ENCODE measurements at regions not wholly inside any gene's neighbourhood (a gene's known extent, or its start where the extent isn't known, plus 50 kb on each side); places are given as distances from the start of the nearest gene placed in this dataset.

DNA sequence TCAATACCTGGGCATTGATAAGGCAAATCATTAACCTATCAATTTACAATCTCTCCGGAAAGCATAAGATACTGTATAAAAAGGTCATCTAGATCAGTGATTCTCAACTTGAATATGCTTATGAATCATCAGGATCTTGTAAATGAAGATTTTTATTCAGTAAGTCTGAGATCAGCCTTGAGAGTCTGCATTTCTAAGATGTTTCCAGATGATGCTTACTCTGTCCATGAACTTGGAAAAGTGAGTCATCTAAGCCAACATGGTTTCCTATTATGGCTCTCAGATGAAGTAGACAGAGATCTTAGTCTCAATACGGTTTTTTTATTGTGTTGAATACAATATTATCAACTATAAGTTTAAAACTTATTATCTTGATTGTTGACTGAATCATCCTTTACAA, 226.4 kb upstream of the KIRREL3 start:
- TF ChIP-seq EZH2phosphoT487 (IDR thresholded peaks at IDR 0.05; ENCODE audit: low read depth): no peak
- TF ChIP-seq CTCF (IDR thresholded peaks at IDR 0.05; ENCODE audit: low read depth, low read length): no peak

Data from OCI-LY3 (cell line).